GM12875 (cell line): ENCODE measurements at regions not wholly inside any gene's neighbourhood (a gene's known extent, or its start where the extent isn't known, plus 50 kb on each side); places are given as distances from the start of the nearest gene placed in this dataset.

ENCODE experiments used
- H3K4me3 ChIP-seq: one replicate; pipeline ENCODE4 v1.5.1; 2011; ENCODE audit warnings: low read depth, low read length, control low read depth
- CTCF ChIP-seq: IDR thresholded peaks from 2 replicates; pipeline ENCODE4 v1.5.1; 2011; ENCODE audit warnings: low read depth, mild to moderate bottlenecking, control low read depth, inconsistent platforms, low read length, moderate library complexity, borderline replicate concordance; ENCODE audit not compliant: insufficient read depth

DNA sequence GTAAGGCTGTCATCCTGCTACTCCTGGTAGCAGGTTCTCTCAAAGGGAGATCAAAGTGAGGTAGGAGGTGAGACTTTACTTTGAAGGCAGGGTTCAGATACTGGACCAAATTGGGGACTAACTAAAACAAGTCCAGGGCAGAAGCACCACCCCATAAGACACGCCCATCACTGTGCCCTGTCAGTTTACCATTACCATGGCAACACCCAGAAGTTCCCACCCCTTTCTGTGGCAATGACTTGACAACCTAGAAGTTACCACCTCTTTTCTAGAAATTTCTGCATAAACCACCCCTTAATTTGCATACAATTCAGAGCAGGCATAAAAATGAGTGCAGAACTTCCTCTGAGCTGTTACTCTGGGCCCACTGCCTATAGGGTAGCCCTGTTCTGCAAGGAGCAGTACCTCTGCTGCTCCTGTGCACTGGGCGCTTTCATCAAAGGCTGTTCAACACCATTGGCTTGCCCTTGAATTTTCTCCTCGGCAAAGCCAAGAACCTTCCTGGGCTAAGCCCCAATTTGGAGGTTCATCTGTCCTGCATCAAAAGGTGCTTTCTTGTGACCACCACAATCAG is 64.8 kb upstream of the MAX start:
- H3K4me3 ChIP-seq: no peak overlapping the region
- TF ChIP-seq CTCF: no peak

- no peak overlapping the region for H3K4me3 ChIP-seq
- no peak for TF ChIP-seq CTCF
These were observed 66.5 kb upstream of the MAX start for GRCh38 chr14:65168840-65169239.

- no peak for TF ChIP-seq CTCF
- no peak overlapping the region for H3K4me3 ChIP-seq
These were observed 67.0 kb upstream of the MAX start for GRCh38 chr14:65169351-65169750.

DNA sequence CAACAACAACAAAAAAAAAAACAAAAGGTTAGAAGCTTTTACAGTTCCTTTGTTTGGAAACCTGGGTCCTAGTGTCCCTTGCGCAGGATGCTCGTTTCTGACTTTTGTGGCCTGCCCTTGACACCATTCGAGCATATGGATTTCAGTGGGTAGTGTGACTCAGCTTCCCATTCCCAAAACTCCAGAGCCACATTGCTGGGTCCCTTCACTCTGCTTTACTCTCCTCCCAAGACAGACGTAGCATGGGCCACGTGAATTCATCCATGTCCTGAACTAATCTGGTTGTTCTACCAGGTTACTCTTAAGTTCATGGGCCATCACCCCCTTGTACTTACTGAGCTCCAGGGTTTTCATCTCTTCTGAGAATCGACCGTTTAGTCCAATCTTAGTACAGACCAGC is 68.0 kb upstream of the MAX start:
- no peak for TF ChIP-seq CTCF
- peak overlapping the region; percentile 49 for H3K4me3 ChIP-seq

GRCh38 chr14:65170768-65171507 is 68.6 kb upstream of the MAX start:
- peak overlapping the region; percentile 49 for H3K4me3 ChIP-seq
- peak; percentile 14; the same call in 1 of the 2 replicates for TF ChIP-seq CTCF

DNA sequence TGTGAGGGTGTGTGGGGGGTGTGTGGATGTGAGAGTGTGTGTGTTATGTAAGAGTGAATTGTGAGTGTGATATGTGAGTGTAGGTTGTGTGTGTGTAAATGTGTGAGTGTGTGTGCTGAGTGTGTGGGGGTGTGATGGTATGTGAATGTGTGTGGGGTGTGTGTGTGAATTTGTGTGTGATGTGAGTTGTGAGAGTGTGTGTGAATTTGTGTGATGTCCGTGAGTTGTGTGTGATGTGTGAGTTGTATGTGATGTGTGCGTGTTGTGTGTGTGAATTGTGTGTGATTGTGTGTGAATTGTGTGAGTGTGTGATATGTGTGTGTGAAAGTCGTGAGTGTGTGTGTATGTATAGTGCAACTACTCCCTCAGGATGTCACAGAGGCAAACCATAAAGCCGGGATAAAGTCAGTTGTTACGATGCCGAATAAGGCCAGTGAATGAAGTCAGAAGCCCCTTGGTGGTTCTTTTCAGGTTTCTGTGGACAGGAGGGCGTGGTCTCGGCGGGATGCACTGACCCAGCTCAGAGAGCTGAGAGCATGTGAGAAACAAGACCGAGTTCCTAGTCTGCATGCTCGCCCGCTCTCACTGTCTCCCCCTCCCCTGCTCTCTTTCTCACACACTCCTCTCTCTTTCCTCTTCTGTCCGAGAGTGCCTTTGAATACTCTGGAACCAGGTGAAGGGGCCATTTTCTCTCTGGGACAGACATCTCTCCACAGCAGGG is 71.8 kb upstream of the MAX start:
- H3K4me3 ChIP-seq: no peak overlapping the region
- no peak for TF ChIP-seq CTCF

GRCh38 chr14:65174783-65175182 is 72.5 kb upstream of the MAX start:
- no peak for TF ChIP-seq CTCF
- no peak overlapping the region for H3K4me3 ChIP-seq
